Stimulated activated naive CD8-positive, alpha-beta T cell treated with anti-CD3 and anti-CD28 coated beads, Interleukin-15, Interleukin-2, amounts not matched to agents 100 ng/mL and 50 ng/mL, for 24 hours (primary cell): ENCODE measurements at regions not wholly inside any gene's neighbourhood (a gene's known extent, or its start where the extent isn't known, plus 50 kb on each side); places are given as distances from the start of the nearest gene placed in this dataset.
"Not testable (repeated sequence)": the region's sequence is repeated elsewhere in the genome, so short reads cannot be mapped to it uniquely, and the experiment has no call there.

Experiments used
- H3K27ac Mint-ChIP-seq: one replicate; pipeline ENCODE4 v1.8.0; 2021; ENCODE audit warnings: mild to moderate bottlenecking, mixed read lengths
- H3K27me3 Mint-ChIP-seq: one replicate; pipeline ENCODE4 v1.8.0; 2021; ENCODE audit warnings: mixed read lengths
- H3K36me3 Mint-ChIP-seq: one replicate; pipeline ENCODE4 v1.8.0; 2021; ENCODE audit warnings: low read depth, mixed read lengths
- H3K4me1 Mint-ChIP-seq: one replicate; pipeline ENCODE4 v1.8.0; 2021; ENCODE audit warnings: low read depth, mixed read lengths
- H3K4me3 Mint-ChIP-seq: one replicate; pipeline ENCODE4 v1.8.0; 2021; ENCODE audit warnings: mild to moderate bottlenecking, mixed read lengths
- H3K9me3 Mint-ChIP-seq: one replicate; pipeline ENCODE4 v1.8.0; 2021; ENCODE audit warnings: mixed read lengths

DNA sequence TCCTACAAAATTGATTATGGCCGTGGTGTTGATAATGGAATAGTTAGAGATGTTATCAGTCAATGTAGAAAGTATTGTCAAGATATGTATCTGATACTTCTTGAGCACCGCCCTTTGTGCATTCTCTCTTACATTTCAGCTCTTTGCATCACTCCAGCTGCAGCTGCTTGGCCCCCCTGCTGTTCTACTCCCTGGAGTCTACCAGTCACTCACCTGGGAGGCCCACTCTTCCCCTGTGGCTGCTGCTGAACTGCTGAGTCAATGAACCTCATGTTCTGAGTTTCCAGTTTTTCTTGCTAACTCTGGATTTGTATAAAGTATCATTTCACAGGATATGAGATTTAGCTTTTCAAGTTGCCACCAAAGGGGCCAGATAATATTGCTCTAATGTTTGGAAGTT, 312.8 kb upstream of the SLC16A7 start:
- no peaks in the 10 kb centered on the region for H3K27me3 Mint-ChIP-seq
- H3K9me3 Mint-ChIP-seq, result peaks cover 5% of the 10 kb centered on the region
- H3K36me3 Mint-ChIP-seq, result no peaks in the 10 kb centered on the region
- no peak overlapping the region for H3K27ac Mint-ChIP-seq
- no peak overlapping the region for H3K4me3 Mint-ChIP-seq
- no peaks in the 10 kb centered on the region for H3K4me1 Mint-ChIP-seq

DNA sequence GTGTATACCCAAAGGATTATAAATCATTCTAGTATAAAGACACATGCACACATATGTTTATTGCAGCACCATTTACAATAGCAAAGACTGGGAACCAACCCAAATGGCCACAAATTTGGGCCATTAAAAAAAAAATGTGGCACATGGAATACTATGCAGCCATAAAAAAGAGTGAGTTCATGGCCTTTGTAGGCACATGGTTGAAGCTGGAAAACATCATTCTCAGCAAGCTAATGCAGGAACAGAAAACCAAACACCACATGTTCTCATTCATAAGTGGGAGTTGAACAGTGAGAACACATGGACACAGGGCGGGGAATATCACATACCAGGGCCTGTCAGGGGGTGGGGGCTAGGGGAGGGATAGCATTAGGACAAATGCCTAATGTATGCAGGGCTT, 322.3 kb upstream of the SLC16A7 start:
- peaks cover 24% of the 10 kb centered on the region for H3K9me3 Mint-ChIP-seq
- H3K36me3 Mint-ChIP-seq, H3K27me3 Mint-ChIP-seq, H3K27ac Mint-ChIP-seq, H3K4me3 Mint-ChIP-seq, H3K4me1 Mint-ChIP-seq: not testable (repeated sequence)

- Mint-ChIP-seq H3K4me1 (no peaks in the 10 kb centered on the region), H3K27me3 (no peaks in the 10 kb centered on the region), H3K27ac (no peak overlapping the region), H3K4me3 (no peak overlapping the region), H3K9me3 (peaks cover 20% of the 10 kb centered on the region), H3K36me3 (no peaks in the 10 kb centered on the region)
These were observed 327.5 kb upstream of the SLC16A7 start for GRCh38 chr12:59268295-59268809.

DNA sequence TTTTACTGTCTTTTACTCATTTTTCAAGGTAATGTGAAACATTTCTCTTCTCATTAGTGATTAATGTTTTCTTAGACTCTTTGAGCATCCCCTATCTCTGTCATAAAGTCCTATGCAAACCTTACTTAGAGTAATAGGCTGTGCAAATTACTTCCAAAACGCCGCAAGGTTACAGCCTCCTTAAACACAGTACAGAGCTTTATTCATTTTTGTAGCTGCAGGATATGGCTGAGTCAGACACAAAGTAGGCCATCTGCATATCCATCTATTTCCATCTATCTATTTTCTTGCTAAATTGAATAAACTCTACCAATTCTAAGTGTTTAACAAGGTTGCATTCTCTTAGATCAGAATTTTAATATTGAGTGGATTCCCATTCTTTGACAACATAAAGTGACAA, 335.6 kb upstream of the SLC16A7 start:
- Mint-ChIP-seq H3K27ac (no peak overlapping the region), H3K4me3 (no peak overlapping the region), H3K27me3 (no peaks in the 10 kb centered on the region), H3K4me1 (no peaks in the 10 kb centered on the region), H3K36me3 (no peaks in the 10 kb centered on the region), H3K9me3 (peaks cover 5% of the 10 kb centered on the region)

DNA sequence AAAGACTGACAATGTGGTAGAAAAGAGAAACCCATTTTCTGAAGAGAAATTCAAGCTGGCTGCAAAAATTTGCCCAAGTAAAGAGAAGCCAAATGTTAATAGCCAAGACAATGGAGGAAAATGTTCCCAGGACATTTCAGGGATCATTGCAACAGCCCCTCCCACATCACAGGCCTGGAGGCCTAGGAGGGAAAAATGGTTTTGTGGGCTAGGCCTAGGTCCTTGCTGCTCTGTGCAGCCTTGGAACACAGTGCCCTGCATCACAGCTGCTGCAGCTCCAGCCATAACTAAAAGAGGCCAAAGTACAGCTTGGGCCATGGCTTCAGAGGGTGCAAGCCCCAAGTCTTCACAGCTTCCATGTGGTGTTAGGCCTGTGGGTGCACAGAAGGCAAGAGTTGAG, 332.4 kb upstream of the LRIG3 start:
- Mint-ChIP-seq H3K36me3 (no peaks in the 10 kb centered on the region), H3K9me3 (peaks cover 24% of the 10 kb centered on the region), H3K4me1 (no peaks in the 10 kb centered on the region), H3K27ac (no peak overlapping the region), H3K4me3 (no peak overlapping the region), H3K27me3 (no peaks in the 10 kb centered on the region)

GRCh38 chr12:59250766-59251165, 330.5 kb upstream of the LRIG3 start:
- no peak overlapping the region for H3K27ac Mint-ChIP-seq
- no peaks in the 10 kb centered on the region for H3K4me1 Mint-ChIP-seq
- no peak overlapping the region for H3K4me3 Mint-ChIP-seq
- H3K9me3 Mint-ChIP-seq, result peaks cover 20% of the 10 kb centered on the region
- H3K36me3 Mint-ChIP-seq, result no peaks in the 10 kb centered on the region
- H3K27me3 Mint-ChIP-seq, result no peaks in the 10 kb centered on the region

GRCh38 chr12:59240048-59240447, 319.7 kb upstream of the LRIG3 start:
- H3K27me3 Mint-ChIP-seq, result no peaks in the 10 kb centered on the region
- no peak overlapping the region for H3K27ac Mint-ChIP-seq
- H3K4me1 Mint-ChIP-seq, result no peaks in the 10 kb centered on the region
- no peaks in the 10 kb centered on the region for H3K36me3 Mint-ChIP-seq
- no peaks in the 10 kb centered on the region for H3K9me3 Mint-ChIP-seq
- H3K4me3 Mint-ChIP-seq, result no peak overlapping the region

- no peak overlapping the region for H3K4me3 Mint-ChIP-seq
These were observed 314.1 kb upstream of the LRIG3 start for GRCh38 chr12:59234391-59234790.

GRCh38 chr12:59230334-59230733, 310.0 kb upstream of the LRIG3 start:
- Mint-ChIP-seq H3K4me3 (no peak overlapping the region), H3K9me3 (peaks cover 12% of the 10 kb centered on the region), H3K4me1 (no peaks in the 10 kb centered on the region), H3K27me3 (no peaks in the 10 kb centered on the region), H3K27ac (no peak overlapping the region), H3K36me3 (no peaks in the 10 kb centered on the region)

More at GRCh38 chr12:59234391-59234790, 314.1 kb upstream of the LRIG3 start:
- H3K27me3 Mint-ChIP-seq, result no peaks in the 10 kb centered on the region
- H3K9me3 Mint-ChIP-seq, result peaks cover 4% of the 10 kb centered on the region
- H3K27ac Mint-ChIP-seq, result no peak overlapping the region
- H3K36me3 Mint-ChIP-seq, result no peaks in the 10 kb centered on the region
- no peaks in the 10 kb centered on the region for H3K4me1 Mint-ChIP-seq

DNA sequence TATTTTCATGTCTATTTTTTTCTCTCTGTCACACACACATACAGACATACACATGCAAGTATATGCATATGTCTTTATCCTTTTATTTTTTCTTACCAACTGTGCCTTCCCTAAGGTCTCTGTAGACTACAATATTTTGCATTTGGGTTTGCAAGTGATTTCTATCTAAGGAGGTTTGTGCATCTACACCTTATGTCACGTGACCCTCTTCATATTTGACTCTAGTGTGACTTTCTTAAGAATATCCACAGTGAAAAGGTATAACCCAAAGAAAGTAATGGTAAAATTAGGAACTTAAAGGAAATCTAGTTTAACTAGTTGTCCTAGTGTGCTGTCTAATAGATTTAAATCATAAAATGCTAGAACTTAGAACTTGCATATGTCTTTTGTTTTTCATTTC, 298.8 kb upstream of the LRIG3 start:
- peaks cover 5% of the 10 kb centered on the region for H3K9me3 Mint-ChIP-seq
- H3K4me1 Mint-ChIP-seq, result no peaks in the 10 kb centered on the region
- no peak overlapping the region for H3K27ac Mint-ChIP-seq
- no peaks in the 10 kb centered on the region for H3K27me3 Mint-ChIP-seq
- no peak overlapping the region for H3K4me3 Mint-ChIP-seq
- H3K36me3 Mint-ChIP-seq, result no peaks in the 10 kb centered on the region

- no peaks in the 10 kb centered on the region for H3K4me1 Mint-ChIP-seq
- H3K9me3 Mint-ChIP-seq, result peaks cover 23% of the 10 kb centered on the region
- H3K4me3 Mint-ChIP-seq, result no peak overlapping the region
- H3K27me3 Mint-ChIP-seq, result no peaks in the 10 kb centered on the region
- H3K27ac Mint-ChIP-seq, result no peak overlapping the region
- H3K36me3 Mint-ChIP-seq, result no peaks in the 10 kb centered on the region
These were observed 276.7 kb upstream of the LRIG3 start for GRCh38 chr12:59196989-59197388.

- Mint-ChIP-seq H3K27ac (no peak overlapping the region), H3K27me3 (no peaks in the 10 kb centered on the region), H3K4me1 (no peaks in the 10 kb centered on the region), H3K9me3 (peaks cover 23% of the 10 kb centered on the region), H3K36me3 (no peaks in the 10 kb centered on the region), H3K4me3 (no peak overlapping the region)
These were observed 274.5 kb upstream of the LRIG3 start for GRCh38 chr12:59194794-59195193.

DNA sequence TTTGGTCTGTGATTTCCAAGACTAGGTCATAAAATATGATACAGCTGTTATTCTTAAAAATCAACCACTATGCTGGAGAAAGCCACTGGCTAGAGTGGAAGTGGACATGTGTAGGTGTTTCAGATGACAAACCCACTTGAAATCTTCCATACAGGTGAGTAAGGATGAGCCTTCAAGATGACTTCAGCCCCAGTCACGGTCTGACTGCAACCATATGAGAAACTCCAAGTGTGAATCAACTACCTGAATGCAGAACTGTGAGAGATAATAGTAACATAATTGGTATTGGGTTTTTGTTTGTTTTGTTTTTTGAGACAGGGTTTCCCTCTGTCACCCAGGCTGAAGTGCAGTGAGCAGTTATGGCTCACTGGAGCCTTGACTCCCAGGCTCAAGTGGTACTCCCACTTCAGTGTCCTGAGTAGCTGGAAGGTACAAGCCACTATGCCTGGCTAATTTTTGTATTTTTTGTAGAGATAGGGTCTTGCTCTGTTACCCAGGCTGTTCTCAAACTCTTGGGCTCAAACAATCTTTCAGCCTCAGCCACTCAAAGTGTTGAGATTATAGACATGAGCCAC, 273.3 kb upstream of the LRIG3 start:
- Mint-ChIP-seq H3K4me1 (no peaks in the 10 kb centered on the region), H3K27ac (no peak overlapping the region), H3K36me3 (no peaks in the 10 kb centered on the region), H3K9me3 (peaks cover 23% of the 10 kb centered on the region), H3K27me3 (no peaks in the 10 kb centered on the region), H3K4me3 (no peak overlapping the region)

DNA sequence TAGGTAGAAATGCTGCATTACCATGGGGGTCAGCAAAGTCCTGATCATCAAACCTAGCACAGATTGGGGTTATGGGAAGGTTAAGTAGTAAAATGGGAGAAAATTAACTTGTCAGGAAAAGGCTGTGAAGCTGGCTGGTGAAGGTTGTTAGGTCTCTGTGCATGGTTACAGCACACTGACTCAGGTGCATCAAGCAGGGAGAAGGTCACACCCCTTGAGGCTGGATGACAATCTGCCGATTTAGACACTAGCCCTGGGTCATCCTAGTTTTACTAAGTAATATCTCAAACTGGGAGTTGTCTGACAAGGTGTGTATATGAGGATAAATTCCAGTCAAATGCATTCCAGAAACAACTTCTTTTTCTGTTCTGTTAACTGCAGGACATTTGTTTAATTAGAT, 271.1 kb upstream of the LRIG3 start:
- peaks cover 16% of the 10 kb centered on the region for H3K9me3 Mint-ChIP-seq
- H3K4me3 Mint-ChIP-seq, result no peak overlapping the region
- H3K36me3 Mint-ChIP-seq, result no peaks in the 10 kb centered on the region
- no peaks in the 10 kb centered on the region for H3K4me1 Mint-ChIP-seq
- H3K27me3 Mint-ChIP-seq, result no peaks in the 10 kb centered on the region
- H3K27ac Mint-ChIP-seq, result no peak overlapping the region

- no peaks in the 10 kb centered on the region for H3K4me1 Mint-ChIP-seq
- no peak overlapping the region for H3K27ac Mint-ChIP-seq
- H3K9me3 Mint-ChIP-seq, result no peaks in the 10 kb centered on the region
- H3K36me3 Mint-ChIP-seq, result no peaks in the 10 kb centered on the region
- H3K27me3 Mint-ChIP-seq, result no peaks in the 10 kb centered on the region
- H3K4me3 Mint-ChIP-seq, result no peak overlapping the region
These were observed 266.1 kb upstream of the LRIG3 start for GRCh38 chr12:59186451-59186850.

- no peak overlapping the region for H3K27ac Mint-ChIP-seq
- no peaks in the 10 kb centered on the region for H3K36me3 Mint-ChIP-seq
- no peaks in the 10 kb centered on the region for H3K9me3 Mint-ChIP-seq
- H3K4me1 Mint-ChIP-seq, result no peaks in the 10 kb centered on the region
- H3K4me3 Mint-ChIP-seq, result no peak overlapping the region
- H3K27me3 Mint-ChIP-seq, result no peaks in the 10 kb centered on the region
These were observed 265.0 kb upstream of the LRIG3 start for GRCh38 chr12:59185295-59185694.
